SU-DHL-6 (cell line): ENCODE measurements at regions not wholly inside any gene's neighbourhood (a gene's known extent, or its start where the extent isn't known, plus 50 kb on each side); places are given as distances from the start of the nearest gene placed in this dataset.

Source experiments
- EZH2phosphoT487 ChIP-seq: fragments of 200-600 bp; sonication (generic), shearing (Covaris generic); conservative IDR thresholded peaks from 2 replicates; pipeline ENCODE4 v1.6.1; 2018; ENCODE audit warnings: mild to moderate bottlenecking, antibody characterized with exemption, low read length, moderate library complexity, mixed read lengths
- TF ChIP-seq, protein P1 (sequence below): fragments of 200-600 bp; sonication (generic); IDR thresholded peaks from one replicate; pipeline ENCODE4 v1.5.1; 2017; ENCODE audit warnings: antibody characterized with exemption, mild to moderate bottlenecking, low read length, moderate library complexity; ENCODE audit not compliant: insufficient read depth, poor library complexity, severe bottlenecking

DNA sequence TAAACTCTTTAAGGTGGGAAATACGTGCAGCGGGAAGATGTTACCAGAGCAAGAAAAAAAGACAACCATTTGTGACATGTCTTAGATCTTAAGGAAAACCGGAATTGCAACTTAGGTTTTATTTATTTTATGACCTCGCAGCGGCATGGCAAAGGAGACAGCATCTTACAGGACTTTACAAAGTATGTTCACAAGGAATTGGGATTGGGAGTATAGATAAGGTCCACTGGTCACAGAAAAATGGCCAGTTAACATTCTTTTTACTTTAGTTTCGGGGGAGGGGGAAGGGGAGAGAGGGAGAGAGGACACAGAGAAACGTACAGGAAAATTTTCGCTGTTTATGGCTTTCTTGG, 104.5 kb upstream of the DIAPH3 start:
- TF ChIP-seq, protein P1, sequence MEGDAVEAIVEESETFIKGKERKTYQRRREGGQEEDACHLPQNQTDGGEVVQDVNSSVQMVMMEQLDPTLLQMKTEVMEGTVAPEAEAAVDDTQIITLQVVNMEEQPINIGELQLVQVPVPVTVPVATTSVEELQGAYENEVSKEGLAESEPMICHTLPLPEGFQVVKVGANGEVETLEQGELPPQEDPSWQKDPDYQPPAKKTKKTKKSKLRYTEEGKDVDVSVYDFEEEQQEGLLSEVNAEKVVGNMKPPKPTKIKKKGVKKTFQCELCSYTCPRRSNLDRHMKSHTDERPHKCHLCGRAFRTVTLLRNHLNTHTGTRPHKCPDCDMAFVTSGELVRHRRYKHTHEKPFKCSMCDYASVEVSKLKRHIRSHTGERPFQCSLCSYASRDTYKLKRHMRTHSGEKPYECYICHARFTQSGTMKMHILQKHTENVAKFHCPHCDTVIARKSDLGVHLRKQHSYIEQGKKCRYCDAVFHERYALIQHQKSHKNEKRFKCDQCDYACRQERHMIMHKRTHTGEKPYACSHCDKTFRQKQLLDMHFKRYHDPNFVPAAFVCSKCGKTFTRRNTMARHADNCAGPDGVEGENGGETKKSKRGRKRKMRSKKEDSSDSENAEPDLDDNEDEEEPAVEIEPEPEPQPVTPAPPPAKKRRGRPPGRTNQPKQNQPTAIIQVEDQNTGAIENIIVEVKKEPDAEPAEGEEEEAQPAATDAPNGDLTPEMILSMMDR = no peak
- no peak for TF ChIP-seq EZH2phosphoT487
